ENCODE measurements at regions not wholly inside any gene's neighbourhood (a gene's known extent, or its start where the extent isn't known, plus 50 kb on each side); places are given as distances from the start of the nearest gene placed in this dataset.

GRCh38 chr5:144083185-144083584, 87.3 kb downstream of the YIPF5 start:
- DNase-seq, result no peak

GRCh38 chr5:144084971-144085370, 85.5 kb downstream of the YIPF5 start:
- no peak for DNase-seq

DNA sequence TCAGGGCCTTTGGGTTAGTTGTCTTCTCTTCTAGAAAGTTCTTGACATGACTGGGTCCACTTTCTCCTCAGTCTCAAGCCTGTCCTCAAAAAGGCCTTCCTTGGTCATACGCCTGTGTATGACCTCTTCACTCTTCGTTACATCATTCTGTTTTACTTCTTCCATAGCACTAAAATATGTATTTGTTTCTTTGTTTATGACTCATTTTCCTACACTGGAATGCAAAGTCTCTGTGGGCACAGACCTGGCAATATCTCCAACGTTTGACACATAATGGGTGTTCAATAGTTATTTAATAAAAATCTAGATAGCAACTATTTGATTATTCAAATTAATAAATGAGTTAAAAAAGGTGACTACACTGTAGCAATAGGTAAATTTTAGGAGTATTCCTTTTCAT, 85.1 kb downstream of the YIPF5 start:
- no peak for DNase-seq

DNA sequence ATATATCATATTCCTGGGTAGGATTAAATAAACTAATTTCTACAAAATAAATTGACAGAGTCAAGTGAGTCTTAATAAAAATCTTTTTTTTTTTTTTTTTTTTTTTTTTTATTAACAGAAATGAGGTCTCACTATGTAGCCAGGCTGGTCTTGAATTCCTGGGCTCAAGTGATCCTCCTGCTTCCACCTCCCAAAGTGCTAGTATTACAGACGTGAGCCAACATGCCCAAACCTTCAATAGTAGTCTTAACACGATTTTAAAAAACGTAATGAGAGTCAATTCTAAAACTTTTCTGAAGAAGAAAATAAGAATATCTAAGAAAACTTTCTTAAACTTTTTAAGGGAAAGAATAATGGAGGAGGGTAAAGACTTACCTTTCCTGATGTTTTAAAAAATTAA, 84.2 kb downstream of the YIPF5 start:
- DNase-seq, result no peak

DNA sequence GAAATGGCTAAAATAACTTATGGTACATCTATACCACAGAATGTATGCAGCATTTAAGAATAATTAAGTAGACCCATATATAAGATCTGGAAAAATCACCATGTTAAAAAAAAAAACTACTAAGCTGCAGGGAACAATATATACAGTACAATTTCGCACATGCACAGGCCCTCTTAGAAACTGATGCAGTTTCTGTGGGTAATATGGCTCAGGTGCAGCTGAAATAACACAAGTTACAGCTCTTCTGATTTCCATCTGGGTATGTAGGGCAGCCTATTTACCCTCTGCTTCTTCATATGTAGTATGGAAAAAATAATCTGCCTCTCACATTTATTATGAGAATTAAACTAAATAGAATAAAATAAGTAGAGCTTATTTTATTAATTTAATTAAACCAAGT, 82.9 kb downstream of the YIPF5 start:
- no peak for DNase-seq

- DNase-seq, result no peak
These were observed 82.0 kb downstream of the YIPF5 start for GRCh38 chr5:144088206-144089064.

DNA sequence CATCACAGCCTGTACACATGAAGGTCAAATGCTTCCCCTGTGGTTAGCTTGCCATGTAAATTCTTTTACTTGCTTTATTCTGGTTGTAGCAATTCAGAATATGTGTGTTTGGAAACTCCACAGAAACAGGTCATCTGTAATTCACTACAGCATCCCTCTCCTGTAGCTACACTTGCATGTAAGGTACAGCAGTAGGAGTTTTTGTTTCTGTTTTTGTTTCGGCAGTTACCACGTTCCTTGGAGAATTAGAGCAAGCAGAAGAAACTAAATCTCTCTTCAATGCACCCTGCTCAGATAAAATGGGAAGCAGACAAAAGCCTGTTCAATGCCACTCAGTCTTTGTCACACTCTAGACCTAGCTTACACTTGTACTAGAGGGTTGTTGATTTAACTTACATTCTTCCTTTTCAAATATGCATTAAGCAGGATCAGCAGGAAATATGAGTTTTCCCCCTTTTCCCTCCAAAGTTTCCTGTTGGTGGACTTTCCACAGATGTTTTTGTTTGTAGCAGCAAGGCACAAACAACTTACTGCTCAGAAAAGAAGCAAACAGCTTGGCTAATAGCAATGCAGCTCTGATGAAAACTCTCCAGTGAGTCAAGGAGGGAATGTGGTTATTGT, 80.9 kb downstream of the YIPF5 start:
- DNase-seq, result no peak

DNA sequence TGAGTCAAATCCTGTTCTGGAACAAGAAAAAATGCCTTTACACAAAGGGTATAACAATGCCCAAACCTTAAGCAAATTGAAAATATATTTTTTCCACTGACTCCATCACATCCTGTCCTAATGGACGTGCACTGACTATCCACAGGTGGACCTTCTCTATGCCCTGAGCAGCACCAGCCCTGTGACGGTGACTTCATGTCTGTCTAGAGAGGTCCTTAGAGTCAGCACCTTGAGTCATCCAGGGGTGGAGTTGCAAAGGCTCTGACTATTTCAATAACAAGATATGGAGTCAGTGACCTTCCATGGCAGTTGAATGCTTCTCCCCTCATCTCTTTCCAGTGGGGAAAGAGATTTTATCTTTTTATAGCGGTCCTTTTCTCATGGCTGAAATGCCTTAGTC, 78.0 kb downstream of the YIPF5 start:
- DNase-seq, result no peak

GRCh38 chr5:144093400-144093799, 77.1 kb downstream of the YIPF5 start:
- no peak for DNase-seq

DNA sequence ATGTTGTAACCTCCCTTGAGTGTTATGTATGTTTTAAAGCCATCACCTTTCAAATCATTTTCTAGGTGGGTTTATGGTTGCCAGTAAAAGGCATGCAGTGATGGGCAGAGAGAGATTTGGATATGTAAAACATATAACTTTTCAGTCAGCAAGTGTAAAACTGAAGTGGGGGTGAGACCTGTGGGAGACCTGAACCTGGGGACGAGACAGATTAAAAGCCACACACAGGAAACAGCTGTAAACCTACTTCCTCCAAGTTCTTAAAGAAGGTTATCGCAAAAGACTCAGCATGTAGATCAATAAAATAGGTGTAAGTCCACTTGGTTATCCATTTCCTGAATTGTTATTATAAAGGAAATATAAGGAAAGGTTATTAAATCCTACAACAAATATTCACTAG, 76.6 kb downstream of the YIPF5 start:
- DNase-seq, result no peak

DNA sequence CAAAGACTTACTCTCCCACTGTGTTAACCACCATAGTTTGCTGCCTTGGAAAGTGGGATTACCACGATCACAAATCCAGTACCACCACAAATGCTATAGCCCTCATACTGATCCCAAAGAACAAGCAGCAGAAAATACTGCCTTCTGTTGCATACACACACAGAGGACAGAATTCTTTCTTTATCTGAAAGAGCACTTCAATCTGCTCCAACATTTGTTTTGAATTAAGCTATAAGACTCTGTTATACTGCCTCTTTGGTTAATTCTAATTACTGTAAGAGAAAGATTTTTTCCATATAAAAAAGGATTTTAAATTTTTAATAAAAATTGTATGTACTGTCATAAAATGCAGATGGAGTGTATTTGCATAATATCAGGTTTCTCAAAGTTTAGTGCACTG, 69.8 kb downstream of the YIPF5 start:
- no peak for DNase-seq

DNA sequence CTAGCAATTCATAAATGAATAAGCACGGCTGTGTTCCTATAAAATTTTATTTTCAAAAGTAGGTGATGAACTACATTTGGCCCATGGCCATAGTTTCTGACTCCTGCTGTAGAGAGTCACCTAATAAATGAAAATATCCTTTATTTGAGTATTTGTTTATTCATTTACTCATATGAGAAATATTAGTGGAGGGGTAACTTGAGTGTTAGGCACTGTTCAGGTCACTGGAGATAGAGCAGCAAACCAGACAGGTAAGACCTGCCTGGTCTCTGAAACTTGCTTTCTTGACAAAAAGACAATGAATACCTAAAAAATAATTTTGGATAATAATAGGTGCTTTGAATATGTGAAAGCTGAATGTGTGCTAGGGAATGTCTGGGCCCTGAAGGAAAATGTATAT, 68.8 kb downstream of the YIPF5 start:
- DNase-seq, result no peak

DNA sequence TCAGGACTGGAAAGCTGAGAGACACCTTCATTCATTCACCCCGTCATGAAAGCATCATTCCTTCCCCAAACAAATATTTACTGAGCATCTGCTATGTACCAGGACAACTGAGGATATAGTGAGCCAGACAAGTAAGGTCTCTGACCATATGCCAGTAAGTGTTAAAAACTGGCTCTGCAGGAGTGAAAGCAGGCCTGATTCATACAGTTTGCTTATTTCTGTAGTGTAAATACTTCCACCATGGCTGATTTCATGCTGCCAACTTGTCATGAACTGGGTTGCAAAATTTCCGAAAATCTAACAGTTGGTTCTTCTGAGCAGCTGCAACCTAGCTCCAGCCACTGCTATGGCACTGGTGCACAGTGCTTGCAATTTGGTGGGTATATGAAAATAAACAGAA, 68.1 kb downstream of the YIPF5 start:
- DNase-seq, result no peak

DNA sequence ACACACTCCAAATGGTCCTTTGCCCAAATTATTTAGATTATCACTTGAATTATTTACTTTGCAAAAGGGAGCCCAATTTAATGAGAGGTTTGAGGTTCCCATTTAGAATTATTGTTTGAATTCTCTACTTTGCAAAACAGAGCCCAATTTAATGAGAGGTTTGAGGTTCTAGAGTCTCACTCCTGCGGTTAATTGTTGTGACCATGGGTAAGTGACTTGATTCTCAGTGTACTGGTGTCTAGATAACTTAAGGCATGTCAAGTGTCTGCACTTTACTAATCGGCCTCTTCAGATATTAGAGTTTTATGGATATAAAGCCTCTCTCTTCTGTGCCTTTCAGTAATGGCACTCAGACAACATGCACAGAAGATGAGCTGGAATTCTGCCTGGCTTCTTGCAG, 67.5 kb downstream of the YIPF5 start:
- no peak for DNase-seq

DNA sequence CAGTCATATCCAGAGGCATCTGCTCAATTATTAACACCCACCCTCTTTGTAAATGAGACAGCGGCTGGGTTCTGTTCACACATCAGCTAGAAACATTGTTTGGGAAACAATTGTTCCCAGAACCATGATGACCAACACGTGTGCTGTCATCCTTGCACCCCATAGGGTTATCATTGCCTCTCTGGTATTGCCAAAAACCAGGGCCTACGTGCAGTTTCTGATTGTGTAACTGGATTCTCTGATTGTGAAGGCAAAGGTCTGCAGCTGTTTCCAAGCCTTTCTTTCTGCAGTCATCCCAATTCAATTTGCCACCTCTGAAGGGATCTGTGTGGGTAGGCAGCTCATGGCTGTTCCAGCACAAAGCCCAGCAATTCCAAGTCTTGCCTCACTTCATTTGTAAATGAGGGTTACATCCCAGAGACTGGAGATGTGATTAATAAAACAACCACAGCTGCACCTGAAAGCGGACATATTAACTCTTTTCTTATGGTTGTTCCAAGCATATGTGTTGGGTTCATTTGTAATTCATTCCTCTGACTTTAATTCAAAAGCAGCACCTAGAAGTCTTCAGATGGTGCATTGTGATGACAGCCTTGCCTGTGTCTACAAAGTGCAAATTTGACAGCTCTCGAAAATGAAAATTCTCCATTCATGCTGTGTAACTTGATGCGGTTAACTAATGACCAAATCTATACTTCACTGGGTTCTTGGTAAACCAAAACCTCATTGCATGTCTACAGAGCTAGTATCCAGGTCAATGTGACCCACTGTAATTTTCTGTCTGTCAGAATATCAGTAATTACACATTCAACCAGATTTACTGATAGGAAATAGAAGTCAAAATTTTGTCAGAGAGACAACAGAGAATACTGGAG, 66.6 kb downstream of the YIPF5 start:
- no peak for DNase-seq

DNA sequence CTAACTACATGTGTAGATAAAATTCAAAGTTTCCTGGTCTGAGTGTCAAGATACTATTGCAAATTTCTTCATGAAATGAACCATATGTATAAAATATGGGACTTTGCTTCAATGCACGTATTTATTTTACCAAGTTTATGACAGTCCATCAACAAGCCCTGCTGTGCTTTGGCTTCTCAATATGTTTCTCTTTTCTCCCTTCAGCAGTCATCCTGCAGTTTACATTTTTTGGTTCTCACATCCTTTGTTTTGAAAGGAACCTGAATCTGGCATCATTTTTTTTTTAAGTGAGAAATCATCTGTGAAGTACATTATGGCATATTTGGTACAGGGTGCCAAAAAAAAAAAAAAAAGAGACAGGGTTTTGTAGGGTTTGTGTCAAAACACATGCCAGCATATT, 65.1 kb downstream of the YIPF5 start:
- no peak for DNase-seq

GRCh38 chr5:144108131-144108530, 62.3 kb downstream of the YIPF5 start:
- DNase-seq, result no peak

Data from NCI-H510A (cell line).